ENCODE measurements at regions not wholly inside any gene's neighbourhood (a gene's known extent, or its start where the extent isn't known, plus 50 kb on each side); places are given as distances from the start of the nearest gene placed in this dataset.

GRCh38 chrX:4741024-4741423 is 1027.6 kb upstream of the PRKX start:
- ATAC-seq (ENCODE audit: insufficient read depth, low FRiP score) (no peak), DNase-seq (no peak)
- no peaks in the 10 kb centered on the region for H3K9me3 ChIP-seq (ENCODE audit: control insufficient read depth in 4 of 4, insufficient read depth in 3 of 4, low read length in 3 of 4)
- 71 to 90% methylated on average over 5 of the region's 5 CpGs for WGBS, 2 donors
- H3K36me3 ChIP-seq (ENCODE audit: control insufficient read depth in 4 of 4, insufficient read depth in 4 of 4, low read length in 4 of 4), result no peaks in the 10 kb centered on the region
- peaks cover 0 to 12% (median 0%) of the 10 kb centered on the region in 3 donors for H3K27me3 ChIP-seq (ENCODE audit: control insufficient read depth in 3 of 3, insufficient read depth in 3 of 3, low read length in 2 of 3)
- no peak overlapping the region for H3K27ac ChIP-seq (ENCODE audit: low read depth in 1 of 2, low read length in 1 of 2)
- H3K4me3 ChIP-seq, result no peak overlapping the region
- no peaks in the 10 kb centered on the region for H3K4me1 ChIP-seq (ENCODE audit: control insufficient read depth in 5 of 5, insufficient read depth in 5 of 5, low read length in 5 of 5)
- TF ChIP-seq CTCF (IDR thresholded peaks at IDR 0.05; ENCODE audit: control extremely low read depth, extremely low read depth), result no peak
- no peak overlapping the region for H3K9ac ChIP-seq (ENCODE audit: insufficient read depth in 1 of 2, low read length in 2 of 2)

- Histone ChIP-seq H3K4me3 (no peak overlapping the region), H3K27me3 (ENCODE audit: control insufficient read depth in 3 of 3, insufficient read depth in 3 of 3, low read length in 2 of 3) (peaks cover 0 to 3% (median 0%) of the 10 kb centered on the region in 3 donors), H3K36me3 (ENCODE audit: control insufficient read depth in 4 of 4, insufficient read depth in 4 of 4, low read length in 4 of 4) (no peaks in the 10 kb centered on the region), H3K4me1 (ENCODE audit: control insufficient read depth in 5 of 5, insufficient read depth in 5 of 5, low read length in 5 of 5) (no peaks in the 10 kb centered on the region), H3K9me3 (ENCODE audit: control insufficient read depth in 4 of 4, insufficient read depth in 3 of 4, low read length in 3 of 4) (no peaks in the 10 kb centered on the region), H3K27ac (ENCODE audit: low read depth in 1 of 2, low read length in 1 of 2) (no peak overlapping the region), H3K9ac (ENCODE audit: insufficient read depth in 1 of 2, low read length in 2 of 2) (no peak overlapping the region)
- 90 to 93% methylated on average over 2 of the region's 2 CpGs for WGBS, 2 donors
- ATAC-seq (ENCODE audit: insufficient read depth, low FRiP score) (no peak), DNase-seq (no peak)
- no peak for TF ChIP-seq CTCF (IDR thresholded peaks at IDR 0.05; ENCODE audit: control extremely low read depth, extremely low read depth)
Observed at GRCh38 chrX:4735299-4735698, 1021.9 kb upstream of the PRKX start.

- TF ChIP-seq CTCF (IDR thresholded peaks at IDR 0.05; ENCODE audit: control extremely low read depth, extremely low read depth), result no peak
- Histone ChIP-seq H3K9me3 (ENCODE audit: control insufficient read depth in 4 of 4, insufficient read depth in 3 of 4, low read length in 3 of 4) (peaks cover 0 to 3% (median 0%) of the 10 kb centered on the region in 4 donors), H3K9ac (ENCODE audit: insufficient read depth in 1 of 2, low read length in 2 of 2) (no peak overlapping the region), H3K27me3 (ENCODE audit: control insufficient read depth in 3 of 3, insufficient read depth in 3 of 3, low read length in 2 of 3) (peaks cover 0 to 2% (median 0%) of the 10 kb centered on the region in 3 donors), H3K4me3 (no peak overlapping the region), H3K4me1 (ENCODE audit: control insufficient read depth in 5 of 5, insufficient read depth in 5 of 5, low read length in 5 of 5) (peaks cover 0 to 1% (median 0%) of the 10 kb centered on the region in 5 donors), H3K27ac (ENCODE audit: low read depth in 1 of 2, low read length in 1 of 2) (no peak overlapping the region), H3K36me3 (ENCODE audit: control insufficient read depth in 4 of 4, insufficient read depth in 4 of 4, low read length in 4 of 4) (no peaks in the 10 kb centered on the region)
- 49 to 56% methylated on average over 10 of the region's 10 CpGs for WGBS, 2 donors
- no peak for ATAC-seq (ENCODE audit: insufficient read depth, low FRiP score)
- no peak for DNase-seq
Observed at GRCh38 chrX:4710618-4711433, 997.4 kb upstream of the PRKX start.

Data from lung (tissue), 11 donors.